ENCODE measurements at regions not wholly inside any gene's neighbourhood (a gene's known extent, or its start where the extent isn't known, plus 50 kb on each side); places are given as distances from the start of the nearest gene placed in this dataset.

- H3F3A ChIP-seq (ENCODE audit: insufficient read depth), result no peaks in the 10 kb centered on the region
- H3K9ac ChIP-seq (ENCODE audit: low read length), result no peak overlapping the region
- H3K9me2 ChIP-seq (replicated peaks; ENCODE audit: insufficient read depth, low read length), result no peaks in the 10 kb centered on the region
- H2AFZ ChIP-seq (ENCODE audit: low read depth, low read length, severe bottlenecking), result no peak overlapping the region
- H3K36me3 ChIP-seq (ENCODE audit: low read length), result no peaks in the 10 kb centered on the region
- H3K9me3 ChIP-seq (ENCODE audit: insufficient read depth, low read length), result no peaks in the 10 kb centered on the region
- TF ChIP-seq EZH2phosphoT487 (conservative IDR thresholded peaks at IDR 0.05; ENCODE audit: low read length) (no peak), CTCF (IDR thresholded peaks at IDR 0.05; ENCODE audit: insufficient read depth, low read length, poor library complexity, severe bottlenecking) (no peak)
- H3K27ac ChIP-seq (ENCODE audit: low read depth, low read length), result no peak overlapping the region
- H3K4me2 ChIP-seq (ENCODE audit: low read depth, low read length, poor library complexity, severe bottlenecking), result no peak overlapping the region
- no peaks in the 10 kb centered on the region for H3K79me2 ChIP-seq (ENCODE audit: insufficient read depth, low read length)
- H4K20me1 ChIP-seq (ENCODE audit: low read depth, low read length), result no peaks in the 10 kb centered on the region
- H3K4me3 ChIP-seq (ENCODE audit: insufficient read depth, low read length, poor library complexity, severe bottlenecking), result no peak overlapping the region
- H3K27me3 ChIP-seq (ENCODE audit: low read length), result no peaks in the 10 kb centered on the region
These were observed 245.4 kb upstream of the CHRM3 start for GRCh38 chr1:239140968-239141367.

GRCh38 chr1:239139801-239140200 is 246.6 kb upstream of the CHRM3 start:
- Histone ChIP-seq H3K9ac (ENCODE audit: low read length) (no peak overlapping the region), H2AFZ (ENCODE audit: low read depth, low read length, severe bottlenecking) (no peak overlapping the region), H3K27me3 (ENCODE audit: low read length) (no peaks in the 10 kb centered on the region), H3K27ac (ENCODE audit: low read depth, low read length) (no peak overlapping the region), H3K9me3 (ENCODE audit: insufficient read depth, low read length) (no peaks in the 10 kb centered on the region), H4K20me1 (ENCODE audit: low read depth, low read length) (no peaks in the 10 kb centered on the region), H3K36me3 (ENCODE audit: low read length) (no peaks in the 10 kb centered on the region), H3K9me2 (replicated peaks; ENCODE audit: insufficient read depth, low read length) (no peaks in the 10 kb centered on the region), H3K4me3 (ENCODE audit: insufficient read depth, low read length, poor library complexity, severe bottlenecking) (no peak overlapping the region), H3K79me2 (ENCODE audit: insufficient read depth, low read length) (no peaks in the 10 kb centered on the region), H3K4me2 (ENCODE audit: low read depth, low read length, poor library complexity, severe bottlenecking) (no peak overlapping the region), H3F3A (ENCODE audit: insufficient read depth) (no peaks in the 10 kb centered on the region)
- TF ChIP-seq CTCF (IDR thresholded peaks at IDR 0.05; ENCODE audit: insufficient read depth, low read length, poor library complexity, severe bottlenecking) (no peak), EZH2phosphoT487 (conservative IDR thresholded peaks at IDR 0.05; ENCODE audit: low read length) (no peak)

- TF ChIP-seq EZH2phosphoT487 (conservative IDR thresholded peaks at IDR 0.05; ENCODE audit: low read length) (no peak), CTCF (IDR thresholded peaks at IDR 0.05; ENCODE audit: insufficient read depth, low read length, poor library complexity, severe bottlenecking) (no peak)
- Histone ChIP-seq H2AFZ (ENCODE audit: low read depth, low read length, severe bottlenecking) (no peak overlapping the region), H4K20me1 (ENCODE audit: low read depth, low read length) (no peaks in the 10 kb centered on the region), H3K4me2 (ENCODE audit: low read depth, low read length, poor library complexity, severe bottlenecking) (no peak overlapping the region), H3K27me3 (ENCODE audit: low read length) (no peaks in the 10 kb centered on the region), H3K27ac (ENCODE audit: low read depth, low read length) (no peak overlapping the region), H3F3A (ENCODE audit: insufficient read depth) (no peaks in the 10 kb centered on the region), H3K4me3 (ENCODE audit: insufficient read depth, low read length, poor library complexity, severe bottlenecking) (no peak overlapping the region), H3K9me3 (ENCODE audit: insufficient read depth, low read length) (no peaks in the 10 kb centered on the region), H3K9ac (ENCODE audit: low read length) (no peak overlapping the region), H3K79me2 (ENCODE audit: insufficient read depth, low read length) (no peaks in the 10 kb centered on the region), H3K36me3 (ENCODE audit: low read length) (no peaks in the 10 kb centered on the region), H3K9me2 (replicated peaks; ENCODE audit: insufficient read depth, low read length) (0 out of 2 replicates have a peak, but pooled peaks cover 3% of the 10 kb centered on the region)
These were observed 257.8 kb upstream of the CHRM3 start for GRCh38 chr1:239128541-239128940.
